ENCODE measurements at regions not wholly inside any gene's neighbourhood (a gene's known extent, or its start where the extent isn't known, plus 50 kb on each side); places are given as distances from the start of the nearest gene placed in this dataset.

- TF ChIP-seq, protein P1, sequence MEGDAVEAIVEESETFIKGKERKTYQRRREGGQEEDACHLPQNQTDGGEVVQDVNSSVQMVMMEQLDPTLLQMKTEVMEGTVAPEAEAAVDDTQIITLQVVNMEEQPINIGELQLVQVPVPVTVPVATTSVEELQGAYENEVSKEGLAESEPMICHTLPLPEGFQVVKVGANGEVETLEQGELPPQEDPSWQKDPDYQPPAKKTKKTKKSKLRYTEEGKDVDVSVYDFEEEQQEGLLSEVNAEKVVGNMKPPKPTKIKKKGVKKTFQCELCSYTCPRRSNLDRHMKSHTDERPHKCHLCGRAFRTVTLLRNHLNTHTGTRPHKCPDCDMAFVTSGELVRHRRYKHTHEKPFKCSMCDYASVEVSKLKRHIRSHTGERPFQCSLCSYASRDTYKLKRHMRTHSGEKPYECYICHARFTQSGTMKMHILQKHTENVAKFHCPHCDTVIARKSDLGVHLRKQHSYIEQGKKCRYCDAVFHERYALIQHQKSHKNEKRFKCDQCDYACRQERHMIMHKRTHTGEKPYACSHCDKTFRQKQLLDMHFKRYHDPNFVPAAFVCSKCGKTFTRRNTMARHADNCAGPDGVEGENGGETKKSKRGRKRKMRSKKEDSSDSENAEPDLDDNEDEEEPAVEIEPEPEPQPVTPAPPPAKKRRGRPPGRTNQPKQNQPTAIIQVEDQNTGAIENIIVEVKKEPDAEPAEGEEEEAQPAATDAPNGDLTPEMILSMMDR (IDR thresholded peaks at IDR 0.05): no peak
- TF ChIP-seq ZFX (IDR thresholded peaks at IDR 0.05; ENCODE audit: borderline replicate concordance): no peak
Observed at GRCh38 chr3:163572856-163573255, 1505.4 kb downstream of the SI start.
